NCI-H2196 (cell line): ENCODE measurements at regions not wholly inside any gene's neighbourhood (a gene's known extent, or its start where the extent isn't known, plus 50 kb on each side); places are given as distances from the start of the nearest gene placed in this dataset.

ENCODE experiments used
- DNase-seq: peaks from one replicate; lab custom pipeline; 2025; ENCODE audit not compliant: unreplicated experiment; lab: John Stamatoyannopoulos, UW

GRCh38 chr3:168476360-168476980, 380.7 kb upstream of the GOLIM4 start:
- no peak for DNase-seq

GRCh38 chr3:168475704-168476103, 380.0 kb upstream of the GOLIM4 start:
- no peak for DNase-seq

GRCh38 chr3:168473334-168473890, 377.7 kb upstream of the GOLIM4 start:
- no peak for DNase-seq

GRCh38 chr3:168472783-168473182, 377.1 kb upstream of the GOLIM4 start:
- no peak for DNase-seq

- DNase-seq: no peak
Measured at GRCh38 chr3:168470380-168470779, 374.7 kb upstream of the GOLIM4 start.

- DNase-seq: no peak
Measured at GRCh38 chr3:168469436-168469835, 373.7 kb upstream of the GOLIM4 start.

- no peak for DNase-seq
Measured at GRCh38 chr3:168467115-168467714, 371.5 kb upstream of the GOLIM4 start.

GRCh38 chr3:168461793-168462192, 366.1 kb upstream of the GOLIM4 start:
- DNase-seq: no peak

- DNase-seq: no peak
Measured at GRCh38 chr3:168459226-168459784, 363.6 kb upstream of the GOLIM4 start.

- no peak for DNase-seq
Measured at GRCh38 chr3:168457954-168458539, 362.3 kb upstream of the GOLIM4 start.

- DNase-seq: no peak
Measured at GRCh38 chr3:168455814-168456213, 360.1 kb upstream of the GOLIM4 start.

GRCh38 chr3:168453623-168454022, 357.9 kb upstream of the GOLIM4 start:
- DNase-seq: no peak

GRCh38 chr3:168443965-168444364, 348.2 kb upstream of the GOLIM4 start:
- DNase-seq: no peak

- no peak for DNase-seq
Measured at GRCh38 chr3:168442502-168442901, 346.8 kb upstream of the GOLIM4 start.

- DNase-seq: no peak
Measured at GRCh38 chr3:168436245-168436724, 340.6 kb upstream of the GOLIM4 start.

GRCh38 chr3:168431491-168431890, 335.8 kb upstream of the GOLIM4 start:
- DNase-seq: no peak

GRCh38 chr3:168427835-168428475, 332.2 kb upstream of the GOLIM4 start:
- DNase-seq: no peak

GRCh38 chr3:168427156-168427555, 331.4 kb upstream of the GOLIM4 start:
- no peak for DNase-seq

- DNase-seq: no peak
Measured at GRCh38 chr3:168425936-168426595, 330.3 kb upstream of the GOLIM4 start.

GRCh38 chr3:168424059-168424734, 328.5 kb upstream of the GOLIM4 start:
- no peak for DNase-seq
